ENCODE measurements at regions not wholly inside any gene's neighbourhood (a gene's known extent, or its start where the extent isn't known, plus 50 kb on each side); places are given as distances from the start of the nearest gene placed in this dataset.

DNA sequence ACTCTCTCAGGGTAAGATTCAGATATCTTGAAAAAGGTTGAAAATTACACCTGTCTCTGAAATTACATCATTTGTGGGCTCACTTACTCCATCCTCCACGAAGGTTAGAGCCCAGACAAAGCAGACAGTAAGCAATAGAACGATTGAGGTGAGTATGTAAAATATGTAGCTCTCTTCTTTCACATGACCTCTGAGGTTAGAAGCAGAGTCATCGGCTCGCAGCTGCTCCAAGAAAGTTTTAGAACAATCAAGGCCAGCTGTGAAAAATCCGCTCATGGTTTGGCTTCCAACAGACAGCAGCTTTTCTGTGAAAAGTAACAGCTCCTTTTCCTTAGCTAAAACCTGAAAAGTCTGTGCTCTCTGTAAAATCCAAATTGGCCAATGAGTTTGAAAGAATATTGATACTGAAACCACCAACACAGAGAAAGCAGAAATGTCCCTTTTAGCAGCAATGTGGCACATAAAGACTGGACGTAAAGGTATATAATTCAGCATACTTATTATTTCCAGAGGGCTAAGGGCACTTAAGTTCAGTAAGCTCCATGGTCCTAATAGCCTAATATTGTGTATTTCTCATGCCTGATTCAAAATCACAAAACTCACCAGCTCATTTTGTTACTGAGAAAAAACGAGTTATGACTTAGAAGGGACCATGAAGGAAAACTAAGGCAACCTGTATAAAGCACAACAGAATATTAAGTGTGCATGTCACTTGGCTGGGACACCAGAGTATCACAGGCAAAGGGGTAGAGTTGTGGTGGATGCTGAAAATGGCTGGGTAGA lies 78.2 kb downstream of the FAM76B start:
- no peak for TF ChIP-seq EZH2 (IDR thresholded peaks at IDR 0.05; ENCODE audit: borderline replicate concordance, insufficient read depth, low read depth, low read length, poor library complexity, severe bottlenecking)
- TF ChIP-seq, protein P1, sequence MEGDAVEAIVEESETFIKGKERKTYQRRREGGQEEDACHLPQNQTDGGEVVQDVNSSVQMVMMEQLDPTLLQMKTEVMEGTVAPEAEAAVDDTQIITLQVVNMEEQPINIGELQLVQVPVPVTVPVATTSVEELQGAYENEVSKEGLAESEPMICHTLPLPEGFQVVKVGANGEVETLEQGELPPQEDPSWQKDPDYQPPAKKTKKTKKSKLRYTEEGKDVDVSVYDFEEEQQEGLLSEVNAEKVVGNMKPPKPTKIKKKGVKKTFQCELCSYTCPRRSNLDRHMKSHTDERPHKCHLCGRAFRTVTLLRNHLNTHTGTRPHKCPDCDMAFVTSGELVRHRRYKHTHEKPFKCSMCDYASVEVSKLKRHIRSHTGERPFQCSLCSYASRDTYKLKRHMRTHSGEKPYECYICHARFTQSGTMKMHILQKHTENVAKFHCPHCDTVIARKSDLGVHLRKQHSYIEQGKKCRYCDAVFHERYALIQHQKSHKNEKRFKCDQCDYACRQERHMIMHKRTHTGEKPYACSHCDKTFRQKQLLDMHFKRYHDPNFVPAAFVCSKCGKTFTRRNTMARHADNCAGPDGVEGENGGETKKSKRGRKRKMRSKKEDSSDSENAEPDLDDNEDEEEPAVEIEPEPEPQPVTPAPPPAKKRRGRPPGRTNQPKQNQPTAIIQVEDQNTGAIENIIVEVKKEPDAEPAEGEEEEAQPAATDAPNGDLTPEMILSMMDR (IDR thresholded peaks at IDR 0.05): no peak
- Histone ChIP-seq H3K27me3 (replicated peaks in 1 of 4; ENCODE audit: control extremely low read depth in 1 of 4, control insufficient read depth in 3 of 4, insufficient read depth in 4 of 4, low read length in 3 of 4) (no peaks in the 10 kb centered on the region), H3K4me1 (ENCODE audit: control insufficient read depth in 2 of 2, insufficient read depth in 2 of 2, low read length in 2 of 2) (peaks cover 42 to 45% of the 10 kb centered on the region in 2 donors), H3K4me3 (ENCODE audit: control extremely low read depth in 1 of 5, extremely low read depth in 1 of 5, insufficient read depth in 1 of 5, low read depth in 2 of 5, low read length in 4 of 5) (peak overlapping the region in 3 of 5 experiments; percentile 4 to 51 (median 34)), H3K9me3 (ENCODE audit: control extremely low read depth in 1 of 3, control insufficient read depth in 2 of 3, insufficient read depth in 1 of 3, low read length in 2 of 3) (no peaks in the 10 kb centered on the region), H3K79me2 (ENCODE audit: control insufficient read depth, insufficient read depth, low read length) (no peaks in the 10 kb centered on the region), H3K36me3 (replicated peaks in 1 of 2; ENCODE audit: control extremely low read depth in 1 of 2, control insufficient read depth in 1 of 2, extremely low read depth in 1 of 2, insufficient read depth in 2 of 2, low read length in 1 of 2) (no peaks in the 10 kb centered on the region), H3K9ac (ENCODE audit: low read length) (peak overlapping the region; percentile 23), H3K27ac (ENCODE audit: low read length in 2 of 2) (peak overlapping the region; percentile 50 to 65), H2AFZ (ENCODE audit: insufficient read depth, low read depth, low read length, poor library complexity, severe bottlenecking) (peak overlapping the region; percentile 64), H3K4me2 (replicated peaks; ENCODE audit: low read depth, low read length, poor library complexity, severe bottlenecking) (peak overlapping the region; percentile 57), H4K20me1 (ENCODE audit: control insufficient read depth, insufficient read depth, low read length, poor library complexity, severe bottlenecking) (no peaks in the 10 kb centered on the region)
- ChIA-PET CTCF (interaction anchor here (0.8 to 8.9 kb wide), 12 partner anchors 9 to 644 kb away, joined by 3 to 135 read pairs (median 4); partner anchors contain the start of genes SESN3 and SRSF8), POLR2A (interaction anchor here (0.8 to 1.9 kb wide), 4 partner anchors 45 to 482 kb away, joined by 3 to 14 read pairs (median 4); partner anchors contain the start of gene SESN3)
- H3K27ac Mint-ChIP-seq: peak overlapping the region; percentile 93
- DNase-seq: peak; percentile 74
- ATAC-seq (ENCODE audit: low read depth): peak; percentile 8
- peak overlapping the region; percentile 75 for H3K4me3 Mint-ChIP-seq
- no peaks in the 10 kb centered on the region for H3K27me3 Mint-ChIP-seq
- 36% methylated on average over 5 of the region's 7 CpGs for WGBS (ENCODE audit: insufficient coverage)
- H3K4me1 Mint-ChIP-seq: peaks cover 71% of the 10 kb centered on the region
- intact Hi-C loops (cut with micrococcal nuclease): loop anchor here (10.0 kb wide), 2 partner anchors 543 to 737 kb away; partner anchors contain the start of genes CWC15 and KDM4D
- no peaks in the 10 kb centered on the region for H3K9me3 Mint-ChIP-seq (ENCODE audit: insufficient read depth)

DNA sequence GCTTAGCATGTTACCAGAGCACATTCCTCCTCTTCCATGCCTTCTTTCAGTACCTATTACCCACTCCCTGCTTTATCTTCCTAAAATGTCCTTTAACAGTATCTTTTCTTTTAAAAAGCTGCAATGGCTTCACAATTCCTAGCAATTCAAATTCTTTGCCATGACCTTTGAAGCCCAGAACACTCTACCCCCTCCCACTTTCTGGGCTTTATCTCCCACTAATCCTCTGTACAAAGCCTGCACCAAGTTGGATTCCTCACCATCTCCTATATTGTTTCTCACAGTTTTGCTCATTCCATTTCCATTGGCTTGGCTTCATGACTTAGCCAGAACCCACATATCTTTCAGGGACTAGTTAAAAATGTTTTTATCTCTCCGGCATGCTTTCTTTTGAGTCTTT lies 80.9 kb downstream of the FAM76B start:
- Mint-ChIP-seq H3K27me3 (no peaks in the 10 kb centered on the region), H3K4me1 (peaks cover 46% of the 10 kb centered on the region), H3K9me3 (ENCODE audit: insufficient read depth) (no peaks in the 10 kb centered on the region), H3K27ac (no peak overlapping the region), H3K4me3 (no peak overlapping the region)
- TF ChIP-seq, protein P1 (IDR thresholded peaks at IDR 0.05): no peak
- TF ChIP-seq EZH2 (IDR thresholded peaks at IDR 0.05; ENCODE audit: borderline replicate concordance, insufficient read depth, low read depth, low read length, poor library complexity, severe bottlenecking): no peak
- H3K79me2 ChIP-seq (ENCODE audit: control insufficient read depth, insufficient read depth, low read length): no peaks in the 10 kb centered on the region
- WGBS (ENCODE audit: insufficient coverage): no CpG with 5 or more reads among the region's 1 CpG
- H3K36me3 ChIP-seq (replicated peaks in 1 of 2; ENCODE audit: control extremely low read depth in 1 of 2, control insufficient read depth in 1 of 2, extremely low read depth in 1 of 2, insufficient read depth in 2 of 2, low read length in 1 of 2): no peaks in the 10 kb centered on the region
- H4K20me1 ChIP-seq (ENCODE audit: control insufficient read depth, insufficient read depth, low read length, poor library complexity, severe bottlenecking): no peaks in the 10 kb centered on the region
- H3K4me1 ChIP-seq (ENCODE audit: control insufficient read depth in 2 of 2, insufficient read depth in 2 of 2, low read length in 2 of 2): peaks cover 33 to 34% of the 10 kb centered on the region in 2 donors
- H3K4me2 ChIP-seq (replicated peaks; ENCODE audit: low read depth, low read length, poor library complexity, severe bottlenecking): no peak overlapping the region
- CTCF ChIA-PET: interaction anchor here (1.1 to 8.9 kb wide), 7 partner anchors 9 to 555 kb away, joined by 3 to 135 read pairs (median 6); partner anchors contain the start of gene SESN3
- DNase-seq (no peak), ATAC-seq (ENCODE audit: low read depth) (no peak)
- no peak overlapping the region for H3K9ac ChIP-seq (ENCODE audit: low read length)
- no peak overlapping the region for H3K27ac ChIP-seq (ENCODE audit: low read length in 2 of 2)
- POLR2A ChIA-PET: no interaction called here
- intact Hi-C loops (cut with micrococcal nuclease): loop anchor here (5.0 kb wide), 1 partner anchor 371 kb away; no protein-coding TSS in a partner anchor
- H3K4me3 ChIP-seq (ENCODE audit: control extremely low read depth in 1 of 5, extremely low read depth in 1 of 5, insufficient read depth in 1 of 5, low read depth in 2 of 5, low read length in 4 of 5): no peak overlapping the region
- H2AFZ ChIP-seq (ENCODE audit: insufficient read depth, low read depth, low read length, poor library complexity, severe bottlenecking): no peak overlapping the region
- no peaks in the 10 kb centered on the region for H3K9me3 ChIP-seq (ENCODE audit: control extremely low read depth in 1 of 3, control insufficient read depth in 2 of 3, insufficient read depth in 1 of 3, low read length in 2 of 3)
- H3K27me3 ChIP-seq (replicated peaks in 1 of 4; ENCODE audit: control extremely low read depth in 1 of 4, control insufficient read depth in 3 of 4, insufficient read depth in 4 of 4, low read length in 3 of 4): no peaks in the 10 kb centered on the region

Data from B cell (primary cell).